ENCODE measurements at regions not wholly inside any gene's neighbourhood (a gene's known extent, or its start where the extent isn't known, plus 50 kb on each side); places are given as distances from the start of the nearest gene placed in this dataset.

DNA sequence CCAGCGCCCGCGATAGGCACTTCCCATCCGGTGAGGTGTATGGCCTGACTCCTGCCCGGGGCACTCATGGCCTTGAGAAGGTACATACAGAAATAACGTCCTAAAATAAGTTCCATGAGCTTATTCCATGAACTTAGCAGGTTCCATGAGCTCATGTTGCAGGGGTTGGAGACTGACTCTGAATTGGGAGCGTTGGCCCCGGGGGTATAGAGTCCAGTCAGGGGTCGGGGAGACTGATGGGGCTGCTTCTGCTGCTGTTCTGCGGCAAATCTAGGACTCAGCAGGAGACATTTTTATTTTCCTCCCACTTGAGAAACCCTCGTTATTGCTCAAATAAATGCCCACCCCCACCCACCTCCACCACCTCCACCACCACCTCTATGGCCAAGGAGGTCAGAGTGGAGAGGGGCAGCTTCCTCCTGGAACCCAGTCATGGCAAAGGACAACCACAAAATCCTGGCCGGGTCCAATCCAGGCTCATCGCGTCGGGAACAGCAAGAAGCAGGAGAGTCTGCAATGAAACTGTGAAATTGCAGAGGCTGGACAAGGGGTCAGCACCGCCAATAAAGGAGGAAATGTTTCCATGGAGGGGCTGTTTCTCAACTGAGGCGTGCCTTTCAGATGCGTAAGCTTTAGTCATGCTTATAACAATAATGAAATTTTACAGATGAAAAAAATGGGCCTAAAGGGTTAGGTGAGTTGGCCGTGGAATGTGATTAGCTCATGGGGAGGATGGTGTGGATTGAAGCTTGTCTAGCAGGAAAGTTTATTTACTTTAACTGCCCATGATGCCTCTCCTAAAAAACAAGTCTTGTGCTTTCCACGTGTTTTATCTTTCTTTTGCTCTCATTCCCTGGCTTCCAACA, 136.6 kb upstream of the ALKAL2 start:
- Histone ChIP-seq H4K20me1 (ENCODE audit: insufficient read depth, low read length) (no peaks in the 10 kb centered on the region), H3K9me3 (ENCODE audit: low read length) (no peaks in the 10 kb centered on the region), H3K4me2 (ENCODE audit: low read depth, low read length) (no peak overlapping the region), H3K36me3 (replicated peaks in 1 of 2; ENCODE audit: control insufficient read depth in 1 of 2, insufficient read depth in 2 of 2, low read length in 2 of 2) (no peaks in the 10 kb centered on the region), H2AFZ (ENCODE audit: low read length) (no peak overlapping the region), H3K27ac (ENCODE audit: extremely low read length, insufficient read depth, low read length) (no peak overlapping the region), H3K4me1 (ENCODE audit: insufficient read depth, low read length) (no peaks in the 10 kb centered on the region), H3K4me3 (replicated peaks in 1 of 3; ENCODE audit: insufficient read depth in 1 of 3, low read depth in 2 of 3, low read length in 3 of 3) (no peak overlapping the region), H3K27me3 (ENCODE audit: control insufficient read depth in 1 of 2, insufficient read depth in 2 of 2, low read length in 2 of 2) (peaks cover 2 to 35% of the 10 kb centered on the region in 2 experiments; a peak in 3 of 5 replicates), H3K79me2 (ENCODE audit: insufficient read depth, low read length) (no peaks in the 10 kb centered on the region), H3K9ac (ENCODE audit: insufficient read depth, low read depth, low read length) (no peak overlapping the region)
- ATAC-seq (no peak), FAIRE-seq (no peak), DNase-seq (ENCODE audit: low spot score) (no peak)
- ChIA-PET POLR2A (no interaction called here), CTCF (ENCODE audit: low intra/inter-chr PET ratio, low total read pairs) (no interaction called here)
- BruUV-seq (replicated peaks): no TSS peak
- intact Hi-C loops (cut with micrococcal nuclease; ENCODE audit: unreplicated experiment): no loop called here
- in situ Hi-C loops (cut with HindIII; ENCODE audit: extremely low pct_ligation_motif_present, low pct_unique_long_range_greater_than_20kb): no loop called here
- WGBS (ENCODE audit: low lambda C conversion rate): 35% methylated on average over 20 of the region's 20 CpGs
- TF ChIP-seq ZNF749 (CRISPR knock-in tag; IDR thresholded peaks at IDR 0.05; ENCODE audit: borderline replicate concordance): no peak
- TF ChIP-seq MEIS1 (CRISPR knock-in tag; IDR thresholded peaks at IDR 0.05; ENCODE audit: borderline replicate concordance): no peak
- TF ChIP-seq ATF7 (IDR thresholded peaks at IDR 0.05): no peak
- TF ChIP-seq ATF7 (CRISPR knock-in tag; IDR thresholded peaks at IDR 0.05): no peak
- no peak for TF ChIP-seq ZNF577 (CRISPR knock-in tag; IDR thresholded peaks at IDR 0.05; ENCODE audit: borderline replicate concordance, low read depth)
- no peak for TF ChIP-seq ZNF710 (CRISPR knock-in tag; IDR thresholded peaks at IDR 0.05; ENCODE audit: borderline replicate concordance)
- no peak for TF ChIP-seq SOX5 (CRISPR knock-in tag; IDR thresholded peaks at IDR 0.05; ENCODE audit: borderline replicate concordance)
- TF ChIP-seq, protein P1, sequence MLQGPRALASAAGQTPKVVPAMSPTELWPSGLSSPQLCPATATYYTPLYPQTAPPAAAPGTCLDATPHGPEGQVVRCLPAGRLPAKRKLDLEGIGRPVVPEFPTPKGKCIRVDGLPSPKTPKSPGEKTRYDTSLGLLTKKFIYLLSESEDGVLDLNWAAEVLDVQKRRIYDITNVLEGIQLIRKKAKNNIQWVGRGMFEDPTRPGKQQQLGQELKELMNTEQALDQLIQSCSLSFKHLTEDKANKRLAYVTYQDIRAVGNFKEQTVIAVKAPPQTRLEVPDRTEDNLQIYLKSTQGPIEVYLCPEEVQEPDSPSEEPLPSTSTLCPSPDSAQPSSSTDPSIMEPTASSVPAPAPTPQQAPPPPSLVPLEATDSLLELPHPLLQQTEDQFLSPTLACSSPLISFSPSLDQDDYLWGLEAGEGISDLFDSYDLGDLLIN (CRISPR knock-in tag; IDR thresholded peaks at IDR 0.05; ENCODE audit: borderline replicate concordance): no peak
- no peak for TF ChIP-seq HNRNPH1 (optimal IDR thresholded peaks at IDR 0.05; ENCODE audit: low read depth, low read length)
- TF ChIP-seq, protein P2, sequence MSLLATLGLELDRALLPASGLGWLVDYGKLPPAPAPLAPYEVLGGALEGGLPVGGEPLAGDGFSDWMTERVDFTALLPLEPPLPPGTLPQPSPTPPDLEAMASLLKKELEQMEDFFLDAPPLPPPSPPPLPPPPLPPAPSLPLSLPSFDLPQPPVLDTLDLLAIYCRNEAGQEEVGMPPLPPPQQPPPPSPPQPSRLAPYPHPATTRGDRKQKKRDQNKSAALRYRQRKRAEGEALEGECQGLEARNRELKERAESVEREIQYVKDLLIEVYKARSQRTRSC (CRISPR knock-in tag; IDR thresholded peaks at IDR 0.05; ENCODE audit: low read depth): no peak
- no peak for TF ChIP-seq ZNF460 (CRISPR knock-in tag; IDR thresholded peaks at IDR 0.05; ENCODE audit: borderline replicate concordance)
- TF ChIP-seq MXD4 (CRISPR knock-in tag; IDR thresholded peaks at IDR 0.05): no peak
- no peak for TF ChIP-seq EP300 (IDR thresholded peaks at IDR 0.05; ENCODE audit: low read depth in 2 of 2, low read length in 2 of 2)
- TF ChIP-seq EP300 (CRISPR knock-in tag; IDR thresholded peaks at IDR 0.05; ENCODE audit: borderline replicate concordance): no peak
- no peak for TF ChIP-seq ZNF207 (IDR thresholded peaks at IDR 0.05; ENCODE audit: borderline replicate concordance)
- TF ChIP-seq ZNF17 (CRISPR knock-in tag; IDR thresholded peaks at IDR 0.05): no peak
- no peak for TF ChIP-seq ZNF354B (CRISPR knock-in tag; IDR thresholded peaks at IDR 0.05)
- TF ChIP-seq, protein P3, sequence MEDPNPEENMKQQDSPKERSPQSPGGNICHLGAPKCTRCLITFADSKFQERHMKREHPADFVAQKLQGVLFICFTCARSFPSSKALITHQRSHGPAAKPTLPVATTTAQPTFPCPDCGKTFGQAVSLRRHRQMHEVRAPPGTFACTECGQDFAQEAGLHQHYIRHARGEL (CRISPR knock-in tag; IDR thresholded peaks at IDR 0.05): no peak

Measured in HepG2 (cell line).